Activated CD4-positive, alpha-beta memory T cell treated with anti-CD3 and anti-CD28 coated beads, Interleukin-2, amount 10 ng/mL, durations not matched to agents 7 days and 5 days (primary cell): ENCODE measurements at regions not wholly inside any gene's neighbourhood (a gene's known extent, or its start where the extent isn't known, plus 50 kb on each side); places are given as distances from the start of the nearest gene placed in this dataset.
"Not testable (repeated sequence)": the region's sequence is repeated elsewhere in the genome, so short reads cannot be mapped to it uniquely, and the experiment has no call there.

ENCODE experiments used
- CTCF ChIA-PET: fragments of 350-600 bp; sonication (Branson Sonifier 250); formaldehyde crosslinking; loops from one replicate; lab custom pipeline; 2021; ENCODE audit warnings: antibody characterized with exemption, inconsistent platforms; lab: Charles Lee
- POLR2A ChIA-PET: fragments of 350-600 bp; sonication (Branson Sonifier 250); formaldehyde crosslinking; loops from one replicate; lab custom pipeline; 2021; ENCODE audit warnings: antibody characterized with exemption; lab: Charles Lee
- DNase-seq: peaks from one replicate; pipeline ENCODE4 v3.0.0-alpha.2; 2020
- H3K27ac Mint-ChIP-seq: one replicate; pipeline ENCODE4 v1.8.0; 2021; ENCODE audit warnings: mild to moderate bottlenecking, mixed read lengths
- H3K27me3 Mint-ChIP-seq: one replicate; pipeline ENCODE4 v1.8.0; 2021; ENCODE audit warnings: mixed read lengths
- H3K36me3 Mint-ChIP-seq: one replicate; pipeline ENCODE4 v1.8.0; 2021; ENCODE audit warnings: low read depth, mixed read lengths
- H3K4me1 Mint-ChIP-seq: one replicate; pipeline ENCODE4 v1.8.0; 2021; ENCODE audit warnings: mixed read lengths
- H3K4me3 Mint-ChIP-seq: one replicate; pipeline ENCODE4 v1.8.0; 2021; ENCODE audit warnings: mild to moderate bottlenecking, mixed read lengths
- H3K9me3 Mint-ChIP-seq: one replicate; pipeline ENCODE4 v1.8.0; 2021; ENCODE audit warnings: mixed read lengths

DNA sequence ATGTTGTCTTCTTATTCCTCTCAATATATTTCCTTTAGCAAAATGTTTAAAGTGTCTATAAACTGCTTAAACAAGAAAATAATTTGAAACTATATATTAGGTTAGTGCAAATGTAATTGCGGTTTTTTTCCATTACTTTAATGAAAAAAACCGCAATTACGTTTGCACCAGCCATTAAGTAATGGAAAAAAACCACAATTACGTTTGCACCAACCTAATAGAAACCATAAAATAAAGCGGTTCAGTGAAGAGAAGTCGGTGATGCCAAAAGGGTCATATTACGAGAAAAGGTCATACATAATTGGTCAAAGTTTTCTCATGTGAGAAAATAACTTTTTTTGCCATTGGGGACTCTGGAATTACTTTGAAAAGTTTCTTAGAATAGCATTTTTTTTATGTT, 385.6 kb upstream of the ST8SIA4 start:
- no peak overlapping the region for H3K4me3 Mint-ChIP-seq
- H3K36me3 Mint-ChIP-seq, result no peaks in the 10 kb centered on the region
- H3K4me1 Mint-ChIP-seq, result no peaks in the 10 kb centered on the region
- no peak for DNase-seq
- CTCF ChIA-PET, result no interaction called here
- POLR2A ChIA-PET, result no interaction called here
- H3K27ac Mint-ChIP-seq, result no peak overlapping the region
- H3K27me3 Mint-ChIP-seq, result no peaks in the 10 kb centered on the region
- no peaks in the 10 kb centered on the region for H3K9me3 Mint-ChIP-seq

DNA sequence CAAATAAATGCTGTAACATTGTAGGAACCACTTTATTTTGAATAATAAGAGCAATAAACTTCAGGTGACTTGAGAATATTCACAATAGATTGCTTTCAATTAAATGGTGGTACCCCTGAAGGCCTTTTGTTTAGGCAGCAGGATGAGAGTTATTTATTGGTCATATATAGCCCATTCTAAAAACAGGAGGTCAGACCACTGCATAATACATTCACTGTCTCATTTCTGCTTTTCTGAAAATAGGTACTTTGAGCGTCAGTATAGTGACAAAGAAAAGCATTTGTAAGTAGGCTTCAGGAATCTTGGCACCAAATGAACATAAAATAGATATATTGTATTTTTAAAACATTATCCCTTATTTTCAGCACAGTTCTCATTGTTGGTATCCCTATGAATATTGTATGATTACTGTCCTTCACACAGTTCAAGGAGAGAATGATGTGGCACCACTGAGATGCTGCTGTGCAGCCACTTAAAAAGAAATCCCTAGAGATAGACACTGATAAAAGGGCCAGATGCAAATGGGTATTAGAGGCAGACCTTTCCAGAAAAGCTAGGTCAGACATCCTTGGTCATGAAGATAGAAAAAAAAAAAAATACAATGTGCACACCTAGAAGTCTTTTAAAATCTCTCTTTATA, 381.8 kb upstream of the ST8SIA4 start:
- ChIA-PET POLR2A (no interaction called here), CTCF (no interaction called here)
- no peak overlapping the region for H3K4me3 Mint-ChIP-seq
- no peak overlapping the region for H3K27ac Mint-ChIP-seq
- DNase-seq, result no peak
- H3K9me3 Mint-ChIP-seq, result no peaks in the 10 kb centered on the region
- no peaks in the 10 kb centered on the region for H3K36me3 Mint-ChIP-seq
- H3K27me3 Mint-ChIP-seq, result no peaks in the 10 kb centered on the region
- no peaks in the 10 kb centered on the region for H3K4me1 Mint-ChIP-seq

DNA sequence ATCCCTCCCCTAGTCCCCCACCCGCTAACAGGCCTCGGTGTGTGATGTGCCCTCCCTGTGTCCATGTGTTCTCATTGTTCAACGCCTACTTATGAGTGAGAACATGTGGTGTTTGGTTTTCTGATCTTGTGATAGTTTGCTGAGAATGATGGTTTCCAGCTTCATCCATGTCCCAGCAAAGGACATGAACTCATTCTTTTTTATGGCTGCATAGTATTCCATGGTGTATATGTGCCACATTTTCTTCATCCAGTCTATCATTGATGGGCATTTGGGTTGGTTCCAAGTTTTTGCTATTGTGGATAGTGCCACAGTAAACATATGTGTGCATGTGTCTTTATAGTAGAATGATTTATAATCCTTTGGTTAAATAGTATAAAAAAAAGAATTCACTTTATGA, 380.9 kb upstream of the ST8SIA4 start:
- H3K27me3 Mint-ChIP-seq, H3K4me1 Mint-ChIP-seq, H3K9me3 Mint-ChIP-seq, H3K4me3 Mint-ChIP-seq, POLR2A ChIA-PET, H3K27ac Mint-ChIP-seq, CTCF ChIA-PET, DNase-seq, H3K36me3 Mint-ChIP-seq: not testable (repeated sequence)

DNA sequence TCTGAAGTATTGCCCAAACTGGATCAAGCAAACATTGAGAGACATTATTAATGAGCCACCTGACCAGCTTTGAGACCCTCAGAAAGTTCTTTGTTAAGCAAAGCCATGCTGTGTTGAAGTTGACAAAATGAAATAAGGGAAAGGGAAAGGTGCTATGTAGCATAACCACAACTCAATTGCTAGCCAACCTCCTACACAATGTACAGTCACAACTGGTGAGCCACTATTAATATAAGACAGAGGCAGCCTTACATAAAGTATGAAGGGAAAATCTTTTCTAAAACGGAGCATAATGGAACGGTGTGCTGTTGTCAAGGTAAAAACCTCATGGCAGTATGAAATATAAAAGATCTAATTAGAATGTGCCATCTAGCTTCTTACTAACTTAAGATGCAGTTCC, 375.8 kb upstream of the ST8SIA4 start:
- ChIA-PET POLR2A (no interaction called here), CTCF (no interaction called here)
- H3K9me3 Mint-ChIP-seq, result no peaks in the 10 kb centered on the region
- H3K4me1 Mint-ChIP-seq, result no peaks in the 10 kb centered on the region
- H3K27ac Mint-ChIP-seq, result no peak overlapping the region
- no peak for DNase-seq
- no peak overlapping the region for H3K4me3 Mint-ChIP-seq
- H3K27me3 Mint-ChIP-seq, result no peaks in the 10 kb centered on the region
- no peaks in the 10 kb centered on the region for H3K36me3 Mint-ChIP-seq

DNA sequence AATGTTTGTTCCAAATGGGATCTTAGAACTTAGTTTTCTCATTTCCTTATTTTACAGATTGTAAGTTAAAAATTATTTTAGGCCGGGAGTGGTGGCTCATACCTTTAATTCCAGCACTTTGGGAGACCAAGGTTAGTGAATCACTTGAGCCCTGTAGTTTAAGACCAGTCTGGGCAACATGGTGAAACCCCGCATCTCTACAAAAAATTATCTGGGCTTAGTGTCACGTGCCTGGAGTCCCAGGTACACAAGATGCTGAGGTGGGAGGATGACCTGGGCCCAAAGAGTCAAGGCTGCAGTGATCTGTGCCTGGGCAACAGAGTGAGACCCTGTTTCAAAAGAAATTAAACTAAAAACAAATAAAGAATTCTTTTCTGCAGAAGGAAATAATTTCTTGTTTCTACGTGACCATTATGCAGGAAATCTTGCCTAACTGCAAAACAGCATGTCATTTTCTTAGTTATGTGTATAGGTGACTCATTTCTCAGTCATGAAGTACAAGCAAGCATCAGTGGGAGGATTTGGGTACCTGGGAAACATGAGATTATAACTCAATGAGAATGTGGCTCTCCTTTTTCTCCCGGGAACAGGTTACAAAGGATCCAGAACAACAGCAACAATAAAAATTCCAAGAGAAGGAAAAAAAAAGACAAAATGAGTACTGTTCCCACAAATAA, 375.1 kb upstream of the ST8SIA4 start:
- Mint-ChIP-seq H3K36me3 (no peaks in the 10 kb centered on the region), H3K9me3 (no peaks in the 10 kb centered on the region), H3K27me3 (no peaks in the 10 kb centered on the region), H3K4me1 (no peaks in the 10 kb centered on the region), H3K4me3 (no peak overlapping the region), H3K27ac (no peak overlapping the region)
- CTCF ChIA-PET, result no interaction called here
- POLR2A ChIA-PET, result no interaction called here
- DNase-seq, result no peak

DNA sequence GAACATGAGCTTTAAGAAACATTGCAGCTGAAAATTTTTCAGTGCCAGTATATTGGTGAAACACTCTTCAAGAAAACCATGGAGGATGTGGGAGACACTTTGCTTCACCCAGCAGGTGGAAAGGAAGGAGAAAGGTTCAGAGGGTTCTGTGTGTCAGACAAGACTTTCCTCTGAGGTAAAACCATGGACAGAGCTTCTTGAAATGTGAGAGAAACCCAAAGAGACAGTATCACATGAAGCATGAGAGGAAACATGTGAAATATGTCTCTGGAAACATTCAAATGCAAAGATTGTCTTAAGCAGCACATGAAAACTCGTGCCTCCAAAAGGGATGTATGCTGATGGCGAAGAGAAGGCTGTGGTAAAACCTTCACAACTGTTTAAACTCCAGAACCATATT, 368.9 kb upstream of the ST8SIA4 start:
- no peaks in the 10 kb centered on the region for H3K4me1 Mint-ChIP-seq
- ChIA-PET CTCF (no interaction called here), POLR2A (no interaction called here)
- H3K27me3 Mint-ChIP-seq, result peaks cover 3% of the 10 kb centered on the region
- no peaks in the 10 kb centered on the region for H3K9me3 Mint-ChIP-seq
- H3K27ac Mint-ChIP-seq, result no peak overlapping the region
- H3K36me3 Mint-ChIP-seq, result no peaks in the 10 kb centered on the region
- no peak for DNase-seq
- H3K4me3 Mint-ChIP-seq, result no peak overlapping the region

DNA sequence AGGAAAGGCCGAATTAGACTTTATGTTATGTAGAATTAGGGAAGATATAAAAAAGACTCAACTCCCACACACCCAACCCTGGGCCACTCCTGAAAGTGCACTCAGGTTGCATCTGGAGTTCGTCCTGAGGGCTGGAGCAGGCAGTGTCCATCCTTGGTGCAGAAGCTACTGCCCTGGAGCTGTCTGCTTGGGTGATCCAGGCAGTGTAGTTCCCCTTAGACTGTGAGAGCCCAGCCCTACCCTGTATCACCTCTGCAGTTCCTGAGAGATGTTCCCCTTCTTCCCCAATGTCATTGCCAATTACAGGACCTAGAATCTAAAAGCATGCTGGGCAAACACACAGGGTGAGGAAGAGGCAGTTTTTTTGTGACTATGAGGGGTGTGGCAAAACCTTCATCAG, 368.3 kb upstream of the ST8SIA4 start:
- no peak overlapping the region for H3K4me3 Mint-ChIP-seq
- H3K27ac Mint-ChIP-seq, result no peak overlapping the region
- H3K27me3 Mint-ChIP-seq, result peaks cover 3% of the 10 kb centered on the region
- H3K36me3 Mint-ChIP-seq, result no peaks in the 10 kb centered on the region
- no peaks in the 10 kb centered on the region for H3K9me3 Mint-ChIP-seq
- ChIA-PET CTCF (no interaction called here), POLR2A (no interaction called here)
- H3K4me1 Mint-ChIP-seq, result no peaks in the 10 kb centered on the region
- no peak for DNase-seq

DNA sequence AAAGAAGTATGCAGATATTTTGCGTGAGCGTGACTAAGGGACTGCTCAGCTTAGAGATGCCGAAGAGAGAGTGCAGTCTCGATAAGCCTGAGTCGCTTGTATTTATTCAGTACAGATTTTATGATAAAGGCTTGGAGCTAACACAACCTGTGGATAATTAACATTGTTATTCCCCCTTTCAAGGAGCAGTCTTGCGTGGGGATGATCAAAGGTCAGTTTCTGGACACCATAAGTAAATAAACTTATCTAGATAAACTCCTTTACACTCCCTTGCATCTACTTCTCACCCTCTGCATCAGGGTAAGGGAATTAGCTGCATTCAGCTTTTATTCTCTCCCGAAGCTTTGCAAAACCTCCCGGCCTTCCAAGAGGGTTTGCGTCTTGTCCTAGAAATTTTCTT, 357.8 kb upstream of the ST8SIA4 start:
- no peaks in the 10 kb centered on the region for H3K36me3 Mint-ChIP-seq
- no peaks in the 10 kb centered on the region for H3K27me3 Mint-ChIP-seq
- CTCF ChIA-PET, result no interaction called here

DNA sequence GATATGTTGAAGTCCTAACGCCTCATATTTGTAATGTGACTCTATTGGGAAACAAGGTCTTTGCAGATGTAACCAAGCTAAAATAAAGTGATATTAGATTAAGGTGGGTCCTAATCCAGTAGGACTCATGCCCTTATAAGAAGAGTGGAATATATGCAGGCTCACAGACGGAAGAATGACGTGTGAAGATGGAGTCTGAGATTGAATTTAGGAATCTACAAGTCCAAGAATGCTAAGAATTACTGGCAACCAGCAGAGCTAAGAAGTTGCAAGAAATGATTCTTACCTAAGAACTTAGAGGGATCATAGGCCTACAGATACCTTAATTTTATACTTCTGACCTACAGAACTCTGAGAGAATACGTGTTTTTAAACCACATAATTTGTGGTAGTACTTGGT, 350.0 kb upstream of the ST8SIA4 start:
- no peaks in the 10 kb centered on the region for H3K27me3 Mint-ChIP-seq

More for the DNA sequence above, 357.8 kb upstream of the ST8SIA4 start:
- no peak for DNase-seq
- POLR2A ChIA-PET, result no interaction called here
- no peaks in the 10 kb centered on the region for H3K4me1 Mint-ChIP-seq
- no peaks in the 10 kb centered on the region for H3K9me3 Mint-ChIP-seq
- H3K27ac Mint-ChIP-seq, result no peak overlapping the region
- H3K4me3 Mint-ChIP-seq, result no peak overlapping the region

DNA sequence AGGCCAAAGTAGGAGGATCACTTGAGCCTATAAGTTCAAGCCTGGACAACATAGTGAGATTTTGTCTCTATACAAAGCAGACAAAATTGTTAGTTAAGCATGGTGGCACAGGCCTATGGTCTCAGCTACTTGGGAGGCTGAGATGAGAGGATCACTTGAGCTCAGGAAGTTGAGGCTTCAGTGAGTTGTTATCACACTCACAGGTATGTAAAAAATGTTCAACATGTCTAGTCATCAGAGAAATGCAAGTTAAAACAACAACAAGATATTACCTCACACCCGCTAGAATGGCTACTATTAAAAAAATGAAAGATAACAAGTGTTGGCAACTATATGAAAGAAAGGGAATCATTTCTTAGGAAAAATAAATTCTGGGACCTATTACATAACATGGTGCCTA, 341.5 kb upstream of the ST8SIA4 start:
- DNase-seq, result no peak
- POLR2A ChIA-PET, result no interaction called here
- H3K27ac Mint-ChIP-seq, result no peak overlapping the region
- no peaks in the 10 kb centered on the region for H3K4me1 Mint-ChIP-seq
- H3K36me3 Mint-ChIP-seq, result no peaks in the 10 kb centered on the region
- no peaks in the 10 kb centered on the region for H3K27me3 Mint-ChIP-seq
- peaks cover 2% of the 10 kb centered on the region for H3K9me3 Mint-ChIP-seq
- CTCF ChIA-PET, result no interaction called here
- no peak overlapping the region for H3K4me3 Mint-ChIP-seq

More for the DNA sequence above, 350.0 kb upstream of the ST8SIA4 start:
- Mint-ChIP-seq H3K4me1 (no peaks in the 10 kb centered on the region), H3K36me3 (no peaks in the 10 kb centered on the region), H3K27ac (no peak overlapping the region), H3K4me3 (no peak overlapping the region), H3K9me3 (no peaks in the 10 kb centered on the region)
- POLR2A ChIA-PET, result no interaction called here
- CTCF ChIA-PET, result no interaction called here
- no peak for DNase-seq

DNA sequence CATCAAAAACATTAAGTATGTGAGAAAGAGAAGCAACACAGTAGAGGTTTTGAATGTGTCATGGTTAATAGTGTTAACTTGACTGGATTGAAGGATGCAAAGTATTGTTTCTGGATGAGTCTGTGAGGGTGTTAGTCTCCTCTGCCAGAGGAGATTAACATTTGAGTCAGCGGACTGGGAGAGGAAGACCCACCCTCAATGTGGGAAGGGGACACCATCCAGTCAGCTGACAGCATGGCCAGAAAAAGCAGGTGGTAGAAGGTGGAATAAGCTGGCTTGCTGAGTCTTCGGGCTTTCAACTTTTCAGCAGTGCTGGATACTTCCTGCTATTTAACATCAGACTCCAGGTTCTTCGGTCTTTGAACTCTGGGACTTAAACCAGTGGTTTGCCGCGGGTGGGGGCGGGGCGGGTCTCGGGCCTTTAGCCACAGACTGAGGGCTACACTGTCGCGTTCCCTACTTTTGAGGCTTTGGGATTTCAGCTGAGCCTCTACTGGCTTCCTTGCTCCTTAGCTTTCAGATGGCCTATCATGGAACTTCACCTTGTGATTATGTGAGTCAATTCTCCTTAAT, 309.9 kb upstream of the ST8SIA4 start:
- ChIA-PET CTCF (no interaction called here), POLR2A (interaction anchor here (0.7 kb wide), 1 partner anchor 786 kb away, joined by 4 read pairs; no protein-coding TSS in a partner anchor)
- Mint-ChIP-seq H3K27me3 (no peaks in the 10 kb centered on the region), H3K4me3 (no peak overlapping the region), H3K4me1 (no peaks in the 10 kb centered on the region), H3K36me3 (no peaks in the 10 kb centered on the region), H3K27ac (no peak overlapping the region), H3K9me3 (no peaks in the 10 kb centered on the region)
- no peak for DNase-seq

DNA sequence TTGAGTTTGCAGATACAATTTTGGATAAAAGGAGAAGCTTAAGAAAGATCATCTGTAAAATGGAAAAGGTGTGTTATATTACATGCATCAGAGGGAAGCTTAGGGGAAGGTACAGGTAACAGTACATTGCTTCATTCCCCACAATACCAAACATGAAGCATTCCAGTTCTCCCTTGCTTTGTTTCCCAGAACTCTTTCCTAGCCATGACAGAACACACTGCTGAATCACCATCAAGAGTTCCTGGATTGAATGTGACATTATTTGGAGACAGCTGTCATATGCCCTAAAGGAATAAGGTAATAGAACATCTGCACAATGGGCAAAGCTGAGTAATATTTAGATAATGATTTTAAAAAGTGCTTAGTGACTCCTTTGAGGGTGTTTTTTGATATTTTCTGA, 303.5 kb upstream of the ST8SIA4 start:
- H3K27ac Mint-ChIP-seq, result no peak overlapping the region
- H3K36me3 Mint-ChIP-seq, result no peaks in the 10 kb centered on the region
- ChIA-PET CTCF (no interaction called here), POLR2A (no interaction called here)
- DNase-seq, result no peak
- H3K9me3 Mint-ChIP-seq, result no peaks in the 10 kb centered on the region
- H3K4me1 Mint-ChIP-seq, result no peaks in the 10 kb centered on the region
- H3K4me3 Mint-ChIP-seq, result no peak overlapping the region
- H3K27me3 Mint-ChIP-seq, result no peaks in the 10 kb centered on the region

DNA sequence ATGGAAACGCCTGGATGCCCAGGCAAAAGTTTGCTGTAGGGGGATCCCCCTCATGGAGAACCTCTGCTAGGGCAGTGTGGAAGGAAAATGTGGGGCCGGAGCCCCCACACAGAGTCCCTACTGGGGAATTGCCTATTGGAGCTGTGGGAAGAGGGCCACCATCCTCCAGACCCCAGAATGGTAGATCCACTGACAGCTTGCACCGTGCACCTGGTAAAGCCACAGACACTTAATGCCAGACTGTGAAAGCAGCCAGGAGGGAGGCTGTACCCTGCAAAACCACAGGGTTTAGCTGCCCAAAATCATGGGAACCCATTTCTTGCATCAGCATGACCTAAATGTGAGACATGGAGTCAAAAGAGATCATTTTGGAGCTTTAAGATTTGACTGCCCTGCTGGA, 302.0 kb upstream of the ST8SIA4 start:
- CTCF ChIA-PET, H3K9me3 Mint-ChIP-seq, H3K4me1 Mint-ChIP-seq, POLR2A ChIA-PET, H3K4me3 Mint-ChIP-seq, H3K27ac Mint-ChIP-seq, H3K27me3 Mint-ChIP-seq, DNase-seq, H3K36me3 Mint-ChIP-seq: not testable (repeated sequence)

DNA sequence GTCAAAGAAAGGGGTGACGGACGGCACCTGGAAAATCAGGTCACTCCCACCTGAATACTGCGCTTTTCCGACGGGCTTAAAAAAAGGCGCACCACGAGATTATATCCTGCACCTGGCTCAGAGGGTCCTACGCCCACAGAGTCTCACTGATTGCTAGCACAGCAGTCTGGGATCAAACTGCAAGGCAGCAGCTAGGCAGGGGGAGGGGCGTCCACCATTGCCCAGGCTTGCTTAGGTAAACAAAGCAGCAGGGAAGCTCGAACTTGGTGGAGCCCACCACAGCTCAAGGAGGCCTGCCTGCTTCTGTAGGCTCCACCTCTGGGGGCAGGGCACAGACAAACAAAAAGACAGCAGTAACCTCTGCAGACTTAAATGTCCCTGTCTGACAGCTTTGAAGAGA, 277.3 kb upstream of the ST8SIA4 start:
- H3K27me3 Mint-ChIP-seq, POLR2A ChIA-PET, DNase-seq, CTCF ChIA-PET, H3K4me1 Mint-ChIP-seq, H3K9me3 Mint-ChIP-seq, H3K27ac Mint-ChIP-seq, H3K36me3 Mint-ChIP-seq, H3K4me3 Mint-ChIP-seq: not testable (repeated sequence)
